ENCODE measurements at regions not wholly inside any gene's neighbourhood (a gene's known extent, or its start where the extent isn't known, plus 50 kb on each side); places are given as distances from the start of the nearest gene placed in this dataset.

GRCh38 chr11:47913529-47914244 lies 65.5 kb upstream of the NUP160 start:
- Histone ChIP-seq H3K9me3 (ENCODE audit: control insufficient read depth, low read length) (no peaks in the 10 kb centered on the region), H3K36me3 (ENCODE audit: control insufficient read depth, insufficient read depth, low read length) (no peaks in the 10 kb centered on the region), H3K27ac (ENCODE audit: low read depth, low read length, severe bottlenecking) (no peak overlapping the region), H3K4me1 (ENCODE audit: control insufficient read depth, insufficient read depth, low read length, poor library complexity, severe bottlenecking) (peaks cover 27% of the 10 kb centered on the region), H3K4me3 (ENCODE audit: extremely low read depth, insufficient read depth, low read length, poor library complexity, severe bottlenecking) (no peak overlapping the region)
- WGBS, 2 experiments (ENCODE audit: insufficient coverage in 2 of 2): 100% methylated on average over 1 to 2 of the region's 8 CpGs

GRCh38 chr11:47912843-47913437 lies 64.8 kb upstream of the NUP160 start:
- no peak overlapping the region for H3K4me3 ChIP-seq (ENCODE audit: extremely low read depth, insufficient read depth, low read length, poor library complexity, severe bottlenecking)

GRCh38 chr11:47911149-47911548 lies 63.0 kb upstream of the NUP160 start:
- H3K9me3 ChIP-seq (ENCODE audit: control insufficient read depth, low read length): no peaks in the 10 kb centered on the region
- WGBS, 2 experiments (ENCODE audit: insufficient coverage in 2 of 2): 100% methylated on average over 1 of the region's 4 CpGs
- H3K36me3 ChIP-seq (ENCODE audit: control insufficient read depth, insufficient read depth, low read length): no peaks in the 10 kb centered on the region

More at GRCh38 chr11:47912843-47913437, 64.8 kb upstream of the NUP160 start:
- no peak overlapping the region for H3K27ac ChIP-seq (ENCODE audit: low read depth, low read length, severe bottlenecking)
- no peaks in the 10 kb centered on the region for H3K9me3 ChIP-seq (ENCODE audit: control insufficient read depth, low read length)
- H3K4me1 ChIP-seq (ENCODE audit: control insufficient read depth, insufficient read depth, low read length, poor library complexity, severe bottlenecking): peaks cover 20% of the 10 kb centered on the region
- no peaks in the 10 kb centered on the region for H3K36me3 ChIP-seq (ENCODE audit: control insufficient read depth, insufficient read depth, low read length)
- WGBS, 2 experiments (ENCODE audit: insufficient coverage in 2 of 2): 79% methylated on average over 4 of the region's 6 CpGs; no CpG with 5 or more reads in 1 of the 2 experiments

GRCh38 chr11:47908198-47908597 lies 60.0 kb upstream of the NUP160 start:
- WGBS, 2 experiments (ENCODE audit: insufficient coverage in 2 of 2): 80 to 100% methylated on average over 1 to 4 of the region's 5 CpGs
- Histone ChIP-seq H3K27ac (ENCODE audit: low read depth, low read length, severe bottlenecking) (no peak overlapping the region), H3K4me3 (ENCODE audit: extremely low read depth, insufficient read depth, low read length, poor library complexity, severe bottlenecking) (no peak overlapping the region), H3K36me3 (ENCODE audit: control insufficient read depth, insufficient read depth, low read length) (no peaks in the 10 kb centered on the region), H3K9me3 (ENCODE audit: control insufficient read depth, low read length) (no peaks in the 10 kb centered on the region), H3K4me1 (ENCODE audit: control insufficient read depth, insufficient read depth, low read length, poor library complexity, severe bottlenecking) (no peaks in the 10 kb centered on the region)

More at GRCh38 chr11:47911149-47911548, 63.0 kb upstream of the NUP160 start:
- H3K4me1 ChIP-seq (ENCODE audit: control insufficient read depth, insufficient read depth, low read length, poor library complexity, severe bottlenecking): peaks cover 12% of the 10 kb centered on the region
- H3K4me3 ChIP-seq (ENCODE audit: extremely low read depth, insufficient read depth, low read length, poor library complexity, severe bottlenecking): no peak overlapping the region
- H3K27ac ChIP-seq (ENCODE audit: low read depth, low read length, severe bottlenecking): no peak overlapping the region

- no peaks in the 10 kb centered on the region for H3K9me3 ChIP-seq (ENCODE audit: control insufficient read depth, low read length)
- H3K4me1 ChIP-seq (ENCODE audit: control insufficient read depth, insufficient read depth, low read length, poor library complexity, severe bottlenecking): no peaks in the 10 kb centered on the region
- H3K4me3 ChIP-seq (ENCODE audit: extremely low read depth, insufficient read depth, low read length, poor library complexity, severe bottlenecking): no peak overlapping the region
- H3K27ac ChIP-seq (ENCODE audit: low read depth, low read length, severe bottlenecking): no peak overlapping the region
- 88 to 100% methylated on average over 3 to 4 of the region's 5 CpGs for WGBS, 2 experiments (ENCODE audit: insufficient coverage in 2 of 2)
- no peaks in the 10 kb centered on the region for H3K36me3 ChIP-seq (ENCODE audit: control insufficient read depth, insufficient read depth, low read length)
These were observed 59.3 kb upstream of the NUP160 start for GRCh38 chr11:47907499-47907898.

- no peak overlapping the region for H3K27ac ChIP-seq (ENCODE audit: low read depth, low read length, severe bottlenecking)
- H3K36me3 ChIP-seq (ENCODE audit: control insufficient read depth, insufficient read depth, low read length): no peaks in the 10 kb centered on the region
- 94 to 96% methylated on average over 5 to 6 of the region's 6 CpGs for WGBS, 2 experiments (ENCODE audit: insufficient coverage in 2 of 2)
These were observed 57.9 kb upstream of the NUP160 start for GRCh38 chr11:47906066-47906465.

GRCh38 chr11:47905358-47906059 lies 57.4 kb upstream of the NUP160 start:
- H3K4me1 ChIP-seq (ENCODE audit: control insufficient read depth, insufficient read depth, low read length, poor library complexity, severe bottlenecking): no peaks in the 10 kb centered on the region
- 95 to 96% methylated on average over 21 of the region's 22 CpGs for WGBS, 2 experiments (ENCODE audit: insufficient coverage in 2 of 2)
- no peaks in the 10 kb centered on the region for H3K36me3 ChIP-seq (ENCODE audit: control insufficient read depth, insufficient read depth, low read length)
- no peak overlapping the region for H3K27ac ChIP-seq (ENCODE audit: low read depth, low read length, severe bottlenecking)
- no peaks in the 10 kb centered on the region for H3K9me3 ChIP-seq (ENCODE audit: control insufficient read depth, low read length)
- no peak overlapping the region for H3K4me3 ChIP-seq (ENCODE audit: extremely low read depth, insufficient read depth, low read length, poor library complexity, severe bottlenecking)

More at GRCh38 chr11:47906066-47906465, 57.9 kb upstream of the NUP160 start:
- H3K4me1 ChIP-seq (ENCODE audit: control insufficient read depth, insufficient read depth, low read length, poor library complexity, severe bottlenecking): no peaks in the 10 kb centered on the region
- no peak overlapping the region for H3K4me3 ChIP-seq (ENCODE audit: extremely low read depth, insufficient read depth, low read length, poor library complexity, severe bottlenecking)
- H3K9me3 ChIP-seq (ENCODE audit: control insufficient read depth, low read length): no peaks in the 10 kb centered on the region

- H3K36me3 ChIP-seq (ENCODE audit: control insufficient read depth, insufficient read depth, low read length): no peaks in the 10 kb centered on the region
- WGBS, 2 experiments (ENCODE audit: insufficient coverage in 2 of 2): 87 to 93% methylated on average over 7 to 9 of the region's 9 CpGs
- H3K9me3 ChIP-seq (ENCODE audit: control insufficient read depth, low read length): no peaks in the 10 kb centered on the region
- no peak overlapping the region for H3K4me3 ChIP-seq (ENCODE audit: extremely low read depth, insufficient read depth, low read length, poor library complexity, severe bottlenecking)
- H3K4me1 ChIP-seq (ENCODE audit: control insufficient read depth, insufficient read depth, low read length, poor library complexity, severe bottlenecking): no peaks in the 10 kb centered on the region
- H3K27ac ChIP-seq (ENCODE audit: low read depth, low read length, severe bottlenecking): no peak overlapping the region
These were observed 56.7 kb upstream of the NUP160 start for GRCh38 chr11:47904808-47905207.

- H3K4me1 ChIP-seq (ENCODE audit: control insufficient read depth, insufficient read depth, low read length, poor library complexity, severe bottlenecking): no peaks in the 10 kb centered on the region
These were observed 55.9 kb upstream of the NUP160 start for GRCh38 chr11:47904048-47904447.

GRCh38 chr11:47899801-47900200 lies 51.7 kb upstream of the NUP160 start:
- H3K4me3 ChIP-seq (ENCODE audit: extremely low read depth, insufficient read depth, low read length, poor library complexity, severe bottlenecking): no peak overlapping the region
- WGBS, 2 experiments (ENCODE audit: insufficient coverage in 2 of 2): 86 to 90% methylated on average over 1 of the region's 2 CpGs
- H3K27ac ChIP-seq (ENCODE audit: low read depth, low read length, severe bottlenecking): no peak overlapping the region
- H3K36me3 ChIP-seq (ENCODE audit: control insufficient read depth, insufficient read depth, low read length): no peaks in the 10 kb centered on the region
- peaks cover 5% of the 10 kb centered on the region for H3K9me3 ChIP-seq (ENCODE audit: control insufficient read depth, low read length)
- no peaks in the 10 kb centered on the region for H3K4me1 ChIP-seq (ENCODE audit: control insufficient read depth, insufficient read depth, low read length, poor library complexity, severe bottlenecking)

More at GRCh38 chr11:47904048-47904447, 55.9 kb upstream of the NUP160 start:
- no peaks in the 10 kb centered on the region for H3K36me3 ChIP-seq (ENCODE audit: control insufficient read depth, insufficient read depth, low read length)
- H3K4me3 ChIP-seq (ENCODE audit: extremely low read depth, insufficient read depth, low read length, poor library complexity, severe bottlenecking): no peak overlapping the region
- 100% methylated on average over 1 of the region's 3 CpGs; no CpG with 5 or more reads in 1 of the 2 experiments for WGBS, 2 experiments (ENCODE audit: insufficient coverage in 2 of 2)
- no peak overlapping the region for H3K27ac ChIP-seq (ENCODE audit: low read depth, low read length, severe bottlenecking)
- no peaks in the 10 kb centered on the region for H3K9me3 ChIP-seq (ENCODE audit: control insufficient read depth, low read length)
